ENCODE measurements at regions not wholly inside any gene's neighbourhood (a gene's known extent, or its start where the extent isn't known, plus 50 kb on each side); places are given as distances from the start of the nearest gene placed in this dataset.

DNA sequence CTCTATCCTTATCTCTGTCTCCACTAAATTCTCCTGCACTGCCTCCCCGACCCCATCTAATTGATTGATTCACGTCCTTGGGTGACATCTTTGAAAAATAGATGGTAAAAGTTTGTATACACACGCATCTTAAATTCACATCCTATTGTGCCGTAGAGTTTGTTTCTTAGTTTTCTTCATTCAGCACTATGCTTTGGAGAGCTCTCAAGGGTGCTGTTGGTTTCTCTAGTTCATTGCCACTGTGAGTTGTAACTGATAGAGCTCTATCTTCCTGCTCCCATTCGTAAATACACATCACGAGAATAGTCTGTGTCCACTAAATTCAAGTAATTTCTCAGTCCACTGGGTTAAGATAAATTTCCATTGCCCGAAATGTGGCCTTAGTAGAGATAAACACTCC, 1537.4 kb downstream of the AACS start:
- TF ChIP-seq CTCF (IDR thresholded peaks at IDR 0.05), result no peak
- no peak for TF ChIP-seq POLR2A (IDR thresholded peaks at IDR 0.05)
